RWPE1 (cell line): ENCODE measurements at regions not wholly inside any gene's neighbourhood (a gene's known extent, or its start where the extent isn't known, plus 50 kb on each side); places are given as distances from the start of the nearest gene placed in this dataset.

Experiments used
- CTCF ChIA-PET: fragments of 350-600 bp; sonication (Branson Sonifier 250); formaldehyde crosslinking; extraction: SDS; loops from one replicate; lab custom pipeline; 2021; lab: Yijun Ruan, JAX
- POLR2A ChIA-PET: fragments of 400-600 bp; formaldehyde crosslinking; extraction: SDS; loops from one replicate; lab custom pipeline; 2020; ENCODE audit warnings: antibody characterized with exemption; ENCODE audit not compliant: low non-redundant PET; lab: Yijun Ruan, JAX
- DNase-seq: peaks from one replicate; pipeline ENCODE4 v3.0.0; 2012; ENCODE audit warnings: low spot score
- H3K27ac ChIP-seq: fragments of 450-650 bp; 2 replicates; pipeline ENCODE4 v1.5.1; 2017
- CTCF ChIP-seq: fragments of 450-650 bp; conservative IDR thresholded peaks from 2 replicates; pipeline ENCODE4 v1.5.1; 2017; ENCODE audit warnings: low read depth, mild to moderate bottlenecking

- POLR2A ChIA-PET = no interaction called here
- no peak for TF ChIP-seq CTCF
- CTCF ChIA-PET = interaction anchor here (0.7 kb wide), 1 partner anchor 477 kb away, joined by 6 read pairs; no protein-coding TSS in a partner anchor
- DNase-seq = no peak
- H3K27ac ChIP-seq = no peak overlapping the region
Measured at GRCh38 chr14:46596236-46596635, 55.3 kb downstream of the RPL10L start.

- CTCF ChIA-PET = no interaction called here
- no peak overlapping the region for H3K27ac ChIP-seq
- POLR2A ChIA-PET = no interaction called here
- no peak for TF ChIP-seq CTCF
- DNase-seq = no peak
Measured at GRCh38 chr14:46582826-46583225, 68.8 kb downstream of the RPL10L start.

GRCh38 chr14:46581036-46581671 lies 70.4 kb downstream of the RPL10L start:
- ChIA-PET CTCF (interaction anchor here (0.7 kb wide), 1 partner anchor 9 kb away, joined by 3 read pairs; no protein-coding TSS in a partner anchor), POLR2A (no interaction called here)
- DNase-seq = no peak

GRCh38 chr14:46574978-46575375 lies 76.6 kb downstream of the RPL10L start:
- no peak for TF ChIP-seq CTCF
- ChIA-PET POLR2A (interaction anchor here (0.5 kb wide), 1 partner anchor 8 kb away, joined by 4 read pairs; no protein-coding TSS in a partner anchor), CTCF (interaction anchor here (0.6 kb wide), 1 partner anchor 484 kb away, joined by 4 read pairs; no protein-coding TSS in a partner anchor)
- DNase-seq = no peak
- H3K27ac ChIP-seq = no peak overlapping the region

More at GRCh38 chr14:46581036-46581671, 70.4 kb downstream of the RPL10L start:
- peak; percentile 76 for TF ChIP-seq CTCF
- no peak overlapping the region for H3K27ac ChIP-seq

GRCh38 chr14:46574221-46574977 lies 77.2 kb downstream of the RPL10L start:
- no peak overlapping the region for H3K27ac ChIP-seq
- no peak for TF ChIP-seq CTCF
- POLR2A ChIA-PET = no interaction called here
- CTCF ChIA-PET = interaction anchor here (0.6 kb wide), 1 partner anchor 484 kb away, joined by 4 read pairs; no protein-coding TSS in a partner anchor
- DNase-seq = peak; percentile 2

- POLR2A ChIA-PET = no interaction called here
- TF ChIP-seq CTCF = no peak
- CTCF ChIA-PET = no interaction called here
- no peak overlapping the region for H3K27ac ChIP-seq
- DNase-seq = no peak
Measured at GRCh38 chr14:46573498-46573897, 78.1 kb downstream of the RPL10L start.
